Skeletal muscle tissue (tissue), 3 donors: ENCODE measurements at regions not wholly inside any gene's neighbourhood (a gene's known extent, or its start where the extent isn't known, plus 50 kb on each side); places are given as distances from the start of the nearest gene placed in this dataset.

Source experiments
- H3K27ac ChIP-seq: one replicate; pipeline ENCODE4 v1.7.0; 2013; ENCODE audit warnings: mild to moderate bottlenecking, low read depth, low read length, inconsistent platforms
- H3K27me3 ChIP-seq, 3 donors: one replicate each; pipeline ENCODE4 v1.7.0; 2013; ENCODE audit warnings: low read length in 3 of 3; ENCODE audit not compliant: control insufficient read depth in 3 of 3, insufficient read depth in 3 of 3
- H3K36me3 ChIP-seq, 3 donors: one replicate each; pipeline ENCODE4 v1.7.0; 2013; ENCODE audit warnings: low read length in 3 of 3; ENCODE audit not compliant: control insufficient read depth in 3 of 3, insufficient read depth in 3 of 3
- H3K4me1 ChIP-seq, 3 donors: one replicate each; pipeline ENCODE4 v1.7.0; 2013; ENCODE audit warnings: low read length in 3 of 3, mild to moderate bottlenecking in 3 of 3; ENCODE audit not compliant: control insufficient read depth in 3 of 3, insufficient read depth in 3 of 3
- H3K4me3 ChIP-seq, 3 donors: one replicate each; pipeline ENCODE4 v1.7.0; 2013; ENCODE audit warnings: low read length in 3 of 3
- H3K9ac ChIP-seq, 3 donors: one replicate each; pipeline ENCODE4 v1.7.0; 2013; ENCODE audit warnings: low read length in 3 of 3, mild to moderate bottlenecking in 3 of 3, moderate library complexity in 2 of 3, low read depth in 1 of 3
- H3K9me3 ChIP-seq, 3 donors: one replicate each; pipeline ENCODE4 v1.7.0; 2013; ENCODE audit warnings: low read length in 3 of 3; ENCODE audit not compliant: control insufficient read depth in 3 of 3
- donor health status: Osteomylitis.

GRCh38 chr15:47988564-47988963 is 132.2 kb upstream of the SLC24A5 start:
- Histone ChIP-seq H3K9ac (no peak overlapping the region), H3K9me3 (no peaks in the 10 kb centered on the region), H3K27me3 (no peaks in the 10 kb centered on the region), H3K4me1 (no peaks in the 10 kb centered on the region), H3K4me3 (no peak overlapping the region), H3K27ac (no peak overlapping the region), H3K36me3 (no peaks in the 10 kb centered on the region)

GRCh38 chr15:47990821-47991220 is 130.0 kb upstream of the SLC24A5 start:
- H3K9me3 ChIP-seq = no peaks in the 10 kb centered on the region
- no peak overlapping the region for H3K9ac ChIP-seq
- H3K27ac ChIP-seq = no peak overlapping the region
- H3K36me3 ChIP-seq = no peaks in the 10 kb centered on the region
- H3K27me3 ChIP-seq = no peaks in the 10 kb centered on the region
- no peaks in the 10 kb centered on the region for H3K4me1 ChIP-seq
- no peak overlapping the region for H3K4me3 ChIP-seq

- H3K4me1 ChIP-seq = no peaks in the 10 kb centered on the region
- no peak overlapping the region for H3K9ac ChIP-seq
- no peak overlapping the region for H3K4me3 ChIP-seq
- H3K36me3 ChIP-seq = no peaks in the 10 kb centered on the region
- no peak overlapping the region for H3K27ac ChIP-seq
- H3K27me3 ChIP-seq = no peaks in the 10 kb centered on the region
- no peaks in the 10 kb centered on the region for H3K9me3 ChIP-seq
These were observed 129.4 kb upstream of the SLC24A5 start for GRCh38 chr15:47991357-47991756.

- no peaks in the 10 kb centered on the region for H3K36me3 ChIP-seq
- no peaks in the 10 kb centered on the region for H3K9me3 ChIP-seq
- H3K4me1 ChIP-seq = no peaks in the 10 kb centered on the region
- H3K27ac ChIP-seq = no peak overlapping the region
- H3K27me3 ChIP-seq = no peaks in the 10 kb centered on the region
- H3K9ac ChIP-seq = no peak overlapping the region
- H3K4me3 ChIP-seq = no peak overlapping the region
These were observed 127.7 kb upstream of the SLC24A5 start for GRCh38 chr15:47993051-47993450.

- Histone ChIP-seq H3K27ac (no peak overlapping the region), H3K27me3 (no peaks in the 10 kb centered on the region), H3K4me3 (no peak overlapping the region), H3K36me3 (no peaks in the 10 kb centered on the region), H3K9ac (no peak overlapping the region), H3K9me3 (no peaks in the 10 kb centered on the region), H3K4me1 (no peaks in the 10 kb centered on the region)
These were observed 123.4 kb upstream of the SLC24A5 start for GRCh38 chr15:47997195-47998080.

- no peaks in the 10 kb centered on the region for H3K27me3 ChIP-seq
- H3K4me1 ChIP-seq = no peaks in the 10 kb centered on the region
- no peak overlapping the region for H3K9ac ChIP-seq
- H3K27ac ChIP-seq = no peak overlapping the region
- H3K9me3 ChIP-seq = no peaks in the 10 kb centered on the region
- no peaks in the 10 kb centered on the region for H3K36me3 ChIP-seq
- H3K4me3 ChIP-seq = no peak overlapping the region
These were observed 122.2 kb upstream of the SLC24A5 start for GRCh38 chr15:47998619-47999019.

GRCh38 chr15:48001393-48002039 is 119.3 kb upstream of the SLC24A5 start:
- Histone ChIP-seq H3K27ac (no peak overlapping the region), H3K36me3 (no peaks in the 10 kb centered on the region), H3K4me1 (no peaks in the 10 kb centered on the region), H3K27me3 (no peaks in the 10 kb centered on the region), H3K9me3 (no peaks in the 10 kb centered on the region), H3K4me3 (no peak overlapping the region), H3K9ac (no peak overlapping the region)

GRCh38 chr15:48002767-48003166 is 118.0 kb upstream of the SLC24A5 start:
- no peak overlapping the region for H3K9ac ChIP-seq
- no peaks in the 10 kb centered on the region for H3K36me3 ChIP-seq
- no peak overlapping the region for H3K4me3 ChIP-seq
- no peaks in the 10 kb centered on the region for H3K9me3 ChIP-seq
- H3K27me3 ChIP-seq = no peaks in the 10 kb centered on the region
- no peaks in the 10 kb centered on the region for H3K4me1 ChIP-seq
- no peak overlapping the region for H3K27ac ChIP-seq

- H3K27me3 ChIP-seq = no peaks in the 10 kb centered on the region
- no peaks in the 10 kb centered on the region for H3K9me3 ChIP-seq
- H3K4me3 ChIP-seq = no peak overlapping the region
- H3K36me3 ChIP-seq = no peaks in the 10 kb centered on the region
- H3K27ac ChIP-seq = no peak overlapping the region
- H3K4me1 ChIP-seq = no peaks in the 10 kb centered on the region
- H3K9ac ChIP-seq = no peak overlapping the region
These were observed 117.3 kb upstream of the SLC24A5 start for GRCh38 chr15:48003441-48003840.

- H3K4me1 ChIP-seq = no peaks in the 10 kb centered on the region
These were observed 115.7 kb upstream of the SLC24A5 start for GRCh38 chr15:48005077-48005476.

More at GRCh38 chr15:48005077-48005476, 115.7 kb upstream of the SLC24A5 start:
- Histone ChIP-seq H3K9me3 (no peaks in the 10 kb centered on the region), H3K27me3 (no peaks in the 10 kb centered on the region), H3K9ac (no peak overlapping the region), H3K36me3 (no peaks in the 10 kb centered on the region), H3K4me3 (no peak overlapping the region), H3K27ac (no peak overlapping the region)
